ENCODE measurements at regions not wholly inside any gene's neighbourhood (a gene's known extent, or its start where the extent isn't known, plus 50 kb on each side); places are given as distances from the start of the nearest gene placed in this dataset.
"Not testable (repeated sequence)": the region's sequence is repeated elsewhere in the genome, so short reads cannot be mapped to it uniquely, and the experiment has no call there.

GRCh38 chr4:115201042-115201330 lies 87.6 kb upstream of the NDST4 start:
- Histone ChIP-seq H4K5ac (ENCODE audit: insufficient read length, low read depth, low read length) (no peak overlapping the region), H2BK20ac (ENCODE audit: low read depth, low read length, poor library complexity, severe bottlenecking) (no peak overlapping the region), H3T11ph (ENCODE audit: low read length) (no peak overlapping the region), H4K20me1 (ENCODE audit: control insufficient read depth, insufficient read depth, insufficient read length) (no peaks in the 10 kb centered on the region), H3K27ac (ENCODE audit: insufficient read length, low read depth, low read length) (no peak overlapping the region), H2AK5ac (ENCODE audit: insufficient read length, low read length) (no peak overlapping the region), H2BK15ac (ENCODE audit: low read depth, low read length) (no peak overlapping the region), H3K23ac (ENCODE audit: insufficient read length, low read depth, low read length) (no peak overlapping the region), H3K79me2 (ENCODE audit: insufficient read depth, low read length) (no peaks in the 10 kb centered on the region), H3K27me3 (ENCODE audit: insufficient read depth, low read length) (no peaks in the 10 kb centered on the region), H2BK120ac (ENCODE audit: low read depth, low read length, poor library complexity, severe bottlenecking) (no peak overlapping the region), H3K23me2 (ENCODE audit: insufficient read length, low read depth, low read length, poor library complexity, severe bottlenecking) (no peaks in the 10 kb centered on the region), H3K14ac (ENCODE audit: insufficient read depth, low read length) (no peak overlapping the region), H3K79me1 (ENCODE audit: insufficient read depth, low read depth, low read length, poor library complexity, severe bottlenecking) (no peaks in the 10 kb centered on the region), H3K18ac (ENCODE audit: insufficient read length, low read depth, low read length) (no peak overlapping the region), H3K4ac (ENCODE audit: low read depth, low read length) (no peak overlapping the region), H2BK5ac (ENCODE audit: insufficient read length, low read length) (no peak overlapping the region), H3K9ac (ENCODE audit: extremely low read depth, insufficient read length, low read length) (no peak overlapping the region), H3K9me3 (ENCODE audit: control insufficient read depth, low read depth, low read length) (no peaks in the 10 kb centered on the region), H4K8ac (replicated peaks; ENCODE audit: insufficient read length, low read depth, low read length) (no peak overlapping the region), H3K56ac (ENCODE audit: insufficient read length, low read depth, low read length) (no peak overlapping the region), H3K4me1 (ENCODE audit: insufficient read depth, low read length) (no peaks in the 10 kb centered on the region), H3K4me2 (ENCODE audit: insufficient read depth, insufficient read length, low read length) (no peak overlapping the region), H2AFZ (ENCODE audit: low read length) (no peak overlapping the region), H4K91ac (ENCODE audit: insufficient read length, low read depth, low read length) (no peak overlapping the region), H2BK12ac (ENCODE audit: insufficient read length, low read depth, low read length) (no peak overlapping the region)
- Mint-ChIP-seq H3K4me3 (no peak overlapping the region), H3K4me1 (peaks cover 0 to 5% of the 10 kb centered on the region in 2 experiments; a peak in 1 of 4 replicates), H3K27ac (peak overlapping the region in 1 of 3 experiments; percentile 74; a peak in 1 of 7 replicates), H3K9me3 (peaks cover 7 to 9% of the 10 kb centered on the region in 2 experiments; a peak in 4 of 5 replicates), H3K27me3 (ENCODE audit: low read depth) (no peaks in the 10 kb centered on the region; the same call in 1 of the 2 replicates), H3K36me3 (ENCODE audit: insufficient read depth in 1 of 3, low read depth in 3 of 3) (peaks cover 4 to 12% (median 8%) of the 10 kb centered on the region in 3 experiments; a peak in 4 of 7 replicates)
- TF ChIP-seq, protein P1, sequence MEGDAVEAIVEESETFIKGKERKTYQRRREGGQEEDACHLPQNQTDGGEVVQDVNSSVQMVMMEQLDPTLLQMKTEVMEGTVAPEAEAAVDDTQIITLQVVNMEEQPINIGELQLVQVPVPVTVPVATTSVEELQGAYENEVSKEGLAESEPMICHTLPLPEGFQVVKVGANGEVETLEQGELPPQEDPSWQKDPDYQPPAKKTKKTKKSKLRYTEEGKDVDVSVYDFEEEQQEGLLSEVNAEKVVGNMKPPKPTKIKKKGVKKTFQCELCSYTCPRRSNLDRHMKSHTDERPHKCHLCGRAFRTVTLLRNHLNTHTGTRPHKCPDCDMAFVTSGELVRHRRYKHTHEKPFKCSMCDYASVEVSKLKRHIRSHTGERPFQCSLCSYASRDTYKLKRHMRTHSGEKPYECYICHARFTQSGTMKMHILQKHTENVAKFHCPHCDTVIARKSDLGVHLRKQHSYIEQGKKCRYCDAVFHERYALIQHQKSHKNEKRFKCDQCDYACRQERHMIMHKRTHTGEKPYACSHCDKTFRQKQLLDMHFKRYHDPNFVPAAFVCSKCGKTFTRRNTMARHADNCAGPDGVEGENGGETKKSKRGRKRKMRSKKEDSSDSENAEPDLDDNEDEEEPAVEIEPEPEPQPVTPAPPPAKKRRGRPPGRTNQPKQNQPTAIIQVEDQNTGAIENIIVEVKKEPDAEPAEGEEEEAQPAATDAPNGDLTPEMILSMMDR (conservative IDR thresholded peaks at IDR 0.05): no peak
- no CpG with 5 or more reads among the region's 3 CpGs for WGBS (ENCODE audit: extremely low coverage, insufficient read length, low lambda C conversion rate)
- DNase-seq: no peak

GRCh38 chr4:115200201-115201041 lies 87.0 kb upstream of the NDST4 start:
- not testable (repeated sequence) for H3K4me1 ChIP-seq (ENCODE audit: insufficient read depth, low read length); H4K5ac ChIP-seq (ENCODE audit: insufficient read length, low read depth, low read length); H3K27me3 ChIP-seq (ENCODE audit: insufficient read depth, low read length); H2BK5ac ChIP-seq (ENCODE audit: insufficient read length, low read length); H2BK15ac ChIP-seq (ENCODE audit: low read depth, low read length); H2BK20ac ChIP-seq (ENCODE audit: low read depth, low read length, poor library complexity, severe bottlenecking); H3K14ac ChIP-seq (ENCODE audit: insufficient read depth, low read length); H3K27me3 Mint-ChIP-seq (ENCODE audit: low read depth); H3K79me2 ChIP-seq (ENCODE audit: insufficient read depth, low read length); H3K4me3 Mint-ChIP-seq; H4K91ac ChIP-seq (ENCODE audit: insufficient read length, low read depth, low read length); H3T11ph ChIP-seq (ENCODE audit: low read length); H3K18ac ChIP-seq (ENCODE audit: insufficient read length, low read depth, low read length); H3K4me2 ChIP-seq (ENCODE audit: insufficient read depth, insufficient read length, low read length); H3K79me1 ChIP-seq (ENCODE audit: insufficient read depth, low read depth, low read length, poor library complexity, severe bottlenecking); H4K20me1 ChIP-seq (ENCODE audit: control insufficient read depth, insufficient read depth, insufficient read length); H3K27ac ChIP-seq (ENCODE audit: insufficient read length, low read depth, low read length); H2BK120ac ChIP-seq (ENCODE audit: low read depth, low read length, poor library complexity, severe bottlenecking); H3K4me1 Mint-ChIP-seq; H3K9ac ChIP-seq (ENCODE audit: extremely low read depth, insufficient read length, low read length); DNase-seq; H3K9me3 ChIP-seq (ENCODE audit: control insufficient read depth, low read depth, low read length); H3K23ac ChIP-seq (ENCODE audit: insufficient read length, low read depth, low read length); H2AK5ac ChIP-seq (ENCODE audit: insufficient read length, low read length); H2AFZ ChIP-seq (ENCODE audit: low read length); H4K8ac ChIP-seq (replicated peaks; ENCODE audit: insufficient read length, low read depth, low read length); H3K23me2 ChIP-seq (ENCODE audit: insufficient read length, low read depth, low read length, poor library complexity, severe bottlenecking); H3K4ac ChIP-seq (ENCODE audit: low read depth, low read length); H3K9me3 Mint-ChIP-seq; H3K56ac ChIP-seq (ENCODE audit: insufficient read length, low read depth, low read length); H2BK12ac ChIP-seq (ENCODE audit: insufficient read length, low read depth, low read length)
- H3K36me3 Mint-ChIP-seq (ENCODE audit: insufficient read depth in 1 of 3, low read depth in 3 of 3): peaks cover 4 to 12% (median 8%) of the 10 kb centered on the region in 3 experiments; a peak in 5 of 7 replicates
- WGBS (ENCODE audit: extremely low coverage, insufficient read length, low lambda C conversion rate): no CpG with 5 or more reads among the region's 30 CpGs
- peak overlapping the region in 1 of 3 experiments; percentile 74; a peak in 1 of 7 replicates for H3K27ac Mint-ChIP-seq
